ENCODE measurements at regions not wholly inside any gene's neighbourhood (a gene's known extent, or its start where the extent isn't known, plus 50 kb on each side); places are given as distances from the start of the nearest gene placed in this dataset.
"Not testable (repeated sequence)": the region's sequence is repeated elsewhere in the genome, so short reads cannot be mapped to it uniquely, and the experiment has no call there.

GRCh38 chrX:143935601-143936000 lies 51.7 kb downstream of the UBE2NL start:
- intact Hi-C loops (cut with DNase I, micrococcal nuclease): no loop called here

GRCh38 chrX:143940119-143940518 lies 56.2 kb downstream of the UBE2NL start:
- ATAC-seq (no peak), DNase-seq (no peak)
- intact Hi-C loops (cut with DNase I, micrococcal nuclease): no loop called here

More at GRCh38 chrX:143935601-143936000, 51.7 kb downstream of the UBE2NL start:
- DNase-seq (no peak), ATAC-seq (no peak)

DNA sequence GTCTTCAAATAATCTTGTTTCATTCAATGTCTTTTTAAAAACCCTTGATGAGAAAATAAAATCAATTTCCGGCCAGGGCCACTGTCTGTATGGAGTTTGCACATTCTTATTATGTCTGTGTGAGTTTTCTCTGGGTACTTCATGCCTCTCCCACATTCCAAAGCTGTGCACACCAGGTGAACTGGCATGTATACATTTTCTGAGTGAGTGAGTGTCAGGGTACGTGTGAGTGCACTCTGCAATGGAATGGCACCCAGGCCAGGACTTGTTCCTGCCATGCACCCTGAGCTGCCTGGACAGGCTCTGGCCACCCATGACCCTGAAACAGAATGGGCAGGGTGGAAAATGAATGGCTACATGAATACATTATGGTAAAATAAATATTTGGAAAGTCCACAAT lies 61.3 kb downstream of the UBE2NL start:
- no peak for ATAC-seq
- no peak for DNase-seq
- intact Hi-C loops (cut with DNase I, micrococcal nuclease): no loop called here

GRCh38 chrX:143964549-143964948 lies 80.7 kb downstream of the UBE2NL start:
- no peak for DNase-seq
- intact Hi-C loops (cut with DNase I, micrococcal nuclease): no loop called here
- ATAC-seq: no peak

DNA sequence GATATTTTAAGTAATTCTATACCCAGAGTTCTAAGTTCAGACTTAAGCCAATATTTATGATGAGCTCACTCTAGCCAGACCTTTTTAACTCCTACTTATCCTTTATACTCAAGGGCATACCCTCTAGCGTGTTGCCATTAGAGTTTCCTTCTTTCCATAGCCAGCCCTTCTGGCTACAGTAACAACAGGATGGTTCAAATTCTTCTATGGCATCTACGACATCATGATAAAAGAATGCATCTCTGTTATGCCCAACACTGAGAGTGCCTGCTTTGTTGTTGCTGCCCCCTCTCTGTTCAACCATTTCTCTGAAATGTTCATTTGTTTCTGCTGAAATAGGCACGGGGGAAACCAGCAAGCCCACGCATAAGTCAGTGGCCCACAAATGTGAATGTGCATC lies 104.5 kb downstream of the UBE2NL start:
- ATAC-seq: no peak
- intact Hi-C loops (cut with DNase I, micrococcal nuclease): no loop called here
- DNase-seq: no peak

DNA sequence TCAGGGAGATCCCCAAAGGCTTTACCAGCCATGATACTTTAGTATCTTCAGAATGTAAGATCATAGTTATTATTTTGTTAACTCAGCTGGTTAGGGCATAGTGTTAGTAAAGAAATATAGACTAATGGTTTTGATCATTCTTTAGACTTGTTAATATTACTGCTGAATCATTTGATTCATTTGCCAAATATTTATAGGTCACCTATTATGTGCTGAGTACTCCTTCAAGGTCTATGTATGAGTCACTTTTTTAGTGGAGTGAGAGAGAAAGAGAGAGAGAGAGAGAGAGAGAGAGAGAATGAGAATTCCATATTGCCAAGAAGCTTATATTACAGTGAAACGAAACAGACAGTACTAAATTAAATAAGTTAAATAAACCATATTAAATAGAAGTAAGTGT lies 110.3 kb downstream of the UBE2NL start:
- intact Hi-C loops (cut with DNase I, micrococcal nuclease): no loop called here
- no peak for ATAC-seq

GRCh38 chrX:143998261-143998660 lies 114.4 kb downstream of the UBE2NL start:
- no peak for DNase-seq
- ATAC-seq: no peak
- intact Hi-C loops (cut with DNase I, micrococcal nuclease): no loop called here

More for the DNA sequence above, 110.3 kb downstream of the UBE2NL start:
- no peak for DNase-seq

DNA sequence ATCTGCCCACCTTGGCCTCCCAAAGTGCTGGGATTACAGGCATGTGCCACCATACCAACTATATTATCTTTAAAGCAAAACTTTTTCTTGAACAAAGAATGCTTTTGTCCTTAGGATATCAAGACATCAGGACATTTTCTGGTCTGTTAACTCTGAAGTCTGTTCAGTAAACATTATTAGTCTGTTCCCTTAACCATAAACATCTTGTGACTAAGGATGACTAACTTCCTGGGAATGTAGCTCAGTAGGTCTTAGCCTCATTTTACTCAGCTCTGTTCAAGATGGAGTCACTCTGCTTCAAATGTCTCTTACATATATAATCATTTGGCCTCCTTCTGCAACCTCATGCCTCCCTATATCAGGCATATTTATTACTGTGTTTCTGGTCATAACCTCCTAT lies 122.9 kb downstream of the UBE2NL start:
- ATAC-seq (no peak), DNase-seq (no peak)

DNA sequence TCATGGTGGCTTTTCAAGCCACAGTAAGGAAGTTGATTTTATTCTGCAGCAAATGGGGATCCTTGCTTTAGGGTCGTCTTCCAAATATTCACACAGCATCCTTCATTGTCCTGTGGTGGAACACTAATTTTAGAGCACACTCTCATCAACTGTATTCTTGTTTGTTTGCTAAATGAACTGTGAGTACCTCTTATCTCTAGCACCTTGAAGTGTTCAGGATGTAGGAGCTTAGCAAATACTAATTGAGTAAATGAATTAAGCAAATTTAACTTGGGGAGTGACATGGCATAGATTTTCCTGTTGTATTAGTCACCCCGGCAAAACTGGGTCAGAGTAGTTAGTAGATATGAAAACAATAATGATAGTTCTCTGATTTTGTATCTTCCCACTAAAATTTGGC lies 156.9 kb downstream of the UBE2NL start:
- DNase-seq (no peak), ATAC-seq (no peak)
- intact Hi-C loops (cut with DNase I, micrococcal nuclease): no loop called here

More for the DNA sequence above, 122.9 kb downstream of the UBE2NL start:
- intact Hi-C loops (cut with DNase I, micrococcal nuclease): no loop called here

DNA sequence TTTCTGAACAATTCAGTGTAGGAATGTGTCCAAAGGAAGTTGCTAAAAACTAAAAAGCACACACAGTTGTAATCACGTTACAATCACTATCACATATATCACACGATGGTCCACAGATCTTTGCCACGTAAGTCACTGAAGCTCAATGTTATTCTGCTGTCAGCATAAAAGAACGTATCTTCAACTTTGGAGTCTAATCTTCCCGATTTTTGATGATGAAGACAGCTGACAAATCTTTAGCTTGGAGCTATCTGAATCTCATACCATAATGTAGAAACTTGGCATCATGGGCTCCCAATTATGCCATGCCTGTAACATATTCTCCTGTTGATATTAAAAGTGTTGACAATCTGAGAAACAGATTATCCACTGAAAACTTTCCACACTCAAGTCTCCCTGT lies 158.4 kb downstream of the UBE2NL start:
- ATAC-seq (no peak), DNase-seq (no peak)
- intact Hi-C loops (cut with DNase I, micrococcal nuclease): no loop called here

- ATAC-seq: no peak
- no peak for DNase-seq
- intact Hi-C loops (cut with DNase I, micrococcal nuclease): no loop called here
These were observed 191.6 kb downstream of the UBE2NL start for GRCh38 chrX:144075432-144075831.

DNA sequence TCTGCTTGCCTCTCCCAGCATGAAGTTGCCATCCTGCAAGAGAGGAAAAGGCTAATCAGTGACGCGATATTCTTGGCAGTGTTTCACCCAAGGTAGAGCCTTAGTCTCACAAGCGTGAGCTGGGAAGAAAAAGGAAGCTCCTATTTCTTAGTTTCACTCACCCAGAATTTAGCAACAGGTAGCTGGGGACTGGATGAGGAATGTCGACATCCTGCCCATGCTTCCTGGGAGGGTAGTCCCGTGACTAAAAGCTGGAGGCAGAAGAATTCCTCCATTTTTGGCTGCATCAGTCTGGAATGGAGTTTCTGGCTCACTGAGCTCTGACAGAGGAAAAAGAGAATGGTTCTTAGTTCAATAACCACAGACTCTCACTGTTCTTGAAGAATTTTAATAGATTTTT lies 198.4 kb downstream of the UBE2NL start:
- not testable (repeated sequence) for ATAC-seq

GRCh38 chrX:144089674-144090073 lies 205.8 kb downstream of the UBE2NL start:
- intact Hi-C loops (cut with DNase I, micrococcal nuclease); DNase-seq; ATAC-seq: not testable (repeated sequence)

More for the DNA sequence above, 198.4 kb downstream of the UBE2NL start:
- DNase-seq; intact Hi-C loops (cut with DNase I, micrococcal nuclease): not testable (repeated sequence)

DNA sequence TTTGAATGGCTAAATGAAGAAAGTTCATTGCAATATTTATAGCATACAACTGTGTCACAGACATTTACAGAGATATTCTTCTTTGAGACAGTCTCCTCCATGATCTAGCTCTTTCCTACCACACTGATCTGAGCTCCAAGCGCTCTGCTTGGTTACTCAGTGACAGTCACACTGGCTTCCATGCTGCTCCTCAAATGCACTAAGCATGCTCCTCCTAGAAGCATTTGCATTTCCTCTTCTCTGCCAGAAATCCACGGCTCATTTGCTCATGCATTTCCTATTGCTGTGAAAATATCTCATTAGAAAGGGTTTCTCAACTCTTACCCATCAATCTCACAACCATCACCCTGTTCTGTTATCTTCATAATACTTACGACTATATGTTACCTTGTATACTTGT lies 208.2 kb downstream of the UBE2NL start:
- DNase-seq; intact Hi-C loops (cut with DNase I, micrococcal nuclease); ATAC-seq: not testable (repeated sequence)

- ATAC-seq; intact Hi-C loops (cut with DNase I, micrococcal nuclease); DNase-seq: not testable (repeated sequence)
These were observed 235.6 kb downstream of the UBE2NL start for GRCh38 chrX:144119490-144119889.

GRCh38 chrX:144121566-144121965 lies 237.7 kb downstream of the UBE2NL start:
- ATAC-seq; intact Hi-C loops (cut with DNase I, micrococcal nuclease); DNase-seq: not testable (repeated sequence)

GRCh38 chrX:144127570-144128169 lies 243.8 kb downstream of the UBE2NL start:
- DNase-seq; ATAC-seq; intact Hi-C loops (cut with DNase I, micrococcal nuclease): not testable (repeated sequence)

GRCh38 chrX:144129511-144129910 lies 245.6 kb downstream of the UBE2NL start:
- ATAC-seq; intact Hi-C loops (cut with DNase I, micrococcal nuclease); DNase-seq: not testable (repeated sequence)

DNA sequence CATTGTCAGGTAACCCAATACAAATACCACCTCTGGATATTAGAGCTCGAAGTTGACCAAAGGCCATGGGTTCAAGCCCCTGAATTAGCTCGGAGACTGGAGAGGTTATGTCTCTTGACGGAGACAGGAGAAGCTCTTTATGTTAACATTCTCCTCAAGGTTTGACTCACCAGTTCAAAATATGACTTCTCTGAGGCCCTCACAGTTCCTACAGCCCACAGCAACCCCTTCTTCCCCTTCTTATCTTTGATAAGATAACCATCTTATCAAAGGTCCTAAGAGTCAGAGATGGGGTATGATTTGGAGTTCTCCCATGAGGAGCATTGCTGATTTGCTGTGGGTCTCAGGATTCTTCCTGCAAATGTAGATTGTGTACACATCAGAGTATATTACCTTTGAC lies 246.6 kb downstream of the UBE2NL start:
- ATAC-seq; intact Hi-C loops (cut with DNase I, micrococcal nuclease): not testable (repeated sequence)

DNA sequence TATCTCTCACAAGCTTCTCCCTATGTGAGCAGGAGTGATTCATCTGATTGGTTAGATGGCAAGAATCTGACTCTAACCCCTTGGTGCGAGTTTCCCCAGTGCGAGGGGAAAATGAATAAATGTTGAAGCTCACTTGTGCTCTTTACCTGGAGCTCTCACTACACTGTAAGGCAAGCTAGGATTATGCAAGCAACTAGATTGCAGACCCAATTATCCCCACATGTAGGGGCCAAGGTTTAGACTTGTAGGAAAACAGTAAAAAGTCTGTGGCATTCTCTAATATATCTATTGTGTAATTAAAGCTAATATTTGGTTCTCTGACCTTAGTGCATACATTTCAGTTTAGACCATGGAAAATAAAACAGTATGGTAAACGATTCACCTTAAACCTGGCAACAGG lies 247.2 kb downstream of the UBE2NL start:
- intact Hi-C loops (cut with DNase I, micrococcal nuclease); ATAC-seq; DNase-seq: not testable (repeated sequence)

More for the DNA sequence above, 246.6 kb downstream of the UBE2NL start:
- not testable (repeated sequence) for DNase-seq
